GM19351 (cell line): ENCODE measurements at regions not wholly inside any gene's neighbourhood (a gene's known extent, or its start where the extent isn't known, plus 50 kb on each side); places are given as distances from the start of the nearest gene placed in this dataset.

ENCODE experiments used
- ATAC-seq: cut with Tn5 transposase; IDR thresholded peaks from one replicate; pipeline ENCODE4 v1.9.1; 2021; ENCODE audit warnings: mild to moderate bottlenecking, moderate library complexity; ENCODE audit not compliant: unreplicated experiment

- no peak for ATAC-seq
Observed at GRCh38 chr17:13973960-13974651, 95.2 kb upstream of the COX10 start.

- no peak for ATAC-seq
Observed at GRCh38 chr17:13977837-13978236, 91.5 kb upstream of the COX10 start.

DNA sequence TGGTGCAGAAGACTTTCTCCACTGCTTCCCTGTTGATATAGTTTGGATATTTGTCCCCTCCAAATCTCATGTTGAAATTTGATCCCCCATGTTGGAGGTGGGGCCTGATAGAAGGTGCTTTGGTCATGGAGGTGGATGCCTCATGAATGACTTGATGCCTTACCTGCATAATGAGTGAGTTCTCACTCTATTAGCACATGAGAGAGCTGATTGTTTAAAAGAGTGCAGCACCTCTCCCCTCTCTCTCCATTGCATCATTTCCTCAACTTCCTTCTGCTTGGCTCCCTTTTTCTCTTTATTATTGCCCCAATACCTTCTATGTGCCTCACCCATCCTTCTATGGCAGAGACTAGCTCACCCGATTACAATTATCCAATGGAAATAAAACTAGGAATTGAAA lies 90.8 kb upstream of the COX10 start:
- no peak for ATAC-seq

GRCh38 chr17:13981881-13982280 lies 87.4 kb upstream of the COX10 start:
- no peak for ATAC-seq

GRCh38 chr17:13984956-13985355 lies 84.3 kb upstream of the COX10 start:
- no peak for ATAC-seq

GRCh38 chr17:13986855-13987254 lies 82.4 kb upstream of the COX10 start:
- ATAC-seq, result no peak

DNA sequence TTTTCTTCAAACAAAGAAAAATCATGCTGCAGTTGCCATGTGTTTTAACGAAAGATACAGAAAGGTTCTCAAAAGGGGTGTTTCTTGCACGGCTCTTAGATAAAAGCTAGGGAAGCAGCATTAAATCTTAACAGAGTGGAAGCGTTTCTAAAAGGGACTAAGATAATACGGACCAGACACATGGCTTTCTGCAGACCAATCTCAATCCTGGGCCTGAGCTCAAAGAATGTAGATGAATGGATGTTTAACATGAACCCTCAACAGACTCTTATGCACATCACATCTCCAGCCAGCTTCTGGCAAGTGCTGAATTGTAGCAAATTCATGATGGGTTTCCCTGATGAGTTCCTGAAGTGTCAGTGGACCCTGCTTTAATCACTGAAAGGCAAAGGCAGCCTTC lies 80.2 kb upstream of the COX10 start:
- ATAC-seq, result no peak

DNA sequence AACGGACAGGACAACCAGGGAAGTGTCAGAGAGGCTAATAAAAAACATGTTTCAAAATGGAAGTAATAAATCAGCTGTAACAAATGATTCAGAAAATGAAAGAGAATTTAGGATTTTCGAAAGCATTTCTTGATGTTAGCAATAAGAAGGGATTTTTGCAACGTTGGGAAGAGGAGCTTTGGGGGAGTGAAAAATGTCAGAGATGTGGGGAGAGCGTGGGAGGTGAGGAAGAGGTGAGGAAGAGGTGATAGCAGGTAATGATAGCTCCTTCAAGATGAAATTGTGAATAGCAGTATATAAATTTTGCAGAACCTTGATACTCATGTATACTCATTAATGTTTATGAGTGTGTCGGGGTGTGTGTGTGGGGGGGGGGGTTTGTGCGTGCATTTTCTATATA lies 76.2 kb upstream of the COX10 start:
- ATAC-seq, result no peak

DNA sequence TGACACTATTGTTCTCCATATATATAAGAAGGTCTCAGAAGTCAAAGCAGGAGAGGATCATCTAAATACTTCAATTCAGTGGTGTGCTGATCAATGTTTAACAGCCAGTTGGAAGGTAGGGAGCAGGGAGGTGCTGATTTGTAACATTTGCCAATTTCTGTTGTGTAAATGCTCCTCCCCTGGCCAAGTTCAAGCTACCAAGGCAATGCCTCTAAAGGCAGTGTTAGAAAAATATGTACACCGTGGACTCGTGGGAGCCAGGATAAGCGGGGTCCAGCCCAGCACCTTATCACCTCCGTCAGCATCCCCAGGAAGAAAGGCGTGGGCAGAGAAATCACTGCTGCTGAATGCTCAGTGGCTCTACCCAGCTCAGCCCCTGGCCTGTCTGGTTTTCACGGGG lies 75.3 kb upstream of the COX10 start:
- ATAC-seq, result no peak

GRCh38 chr17:13995856-13996271 lies 73.4 kb upstream of the COX10 start:
- no peak for ATAC-seq

DNA sequence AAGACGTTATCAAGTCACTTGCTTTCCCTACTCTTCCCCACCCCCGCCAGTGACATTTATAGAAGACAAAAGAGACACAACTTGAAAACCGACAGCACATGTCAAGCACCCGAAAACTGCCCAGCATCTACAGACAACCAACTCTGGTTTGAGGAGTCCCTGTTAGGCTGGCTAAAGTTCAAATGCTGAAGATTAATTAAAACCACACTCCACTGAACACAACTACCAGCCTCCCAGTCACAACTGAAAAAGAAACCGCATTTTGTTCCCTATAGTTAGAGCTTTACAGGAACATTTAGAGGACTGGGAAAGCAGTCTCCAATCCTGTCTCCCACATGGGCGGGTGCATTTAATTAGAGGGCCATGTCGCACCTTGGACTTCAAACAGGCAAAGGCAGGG lies 73.0 kb upstream of the COX10 start:
- no peak for ATAC-seq

- ATAC-seq, result no peak
Observed at GRCh38 chr17:13996748-13997147, 72.6 kb upstream of the COX10 start.

DNA sequence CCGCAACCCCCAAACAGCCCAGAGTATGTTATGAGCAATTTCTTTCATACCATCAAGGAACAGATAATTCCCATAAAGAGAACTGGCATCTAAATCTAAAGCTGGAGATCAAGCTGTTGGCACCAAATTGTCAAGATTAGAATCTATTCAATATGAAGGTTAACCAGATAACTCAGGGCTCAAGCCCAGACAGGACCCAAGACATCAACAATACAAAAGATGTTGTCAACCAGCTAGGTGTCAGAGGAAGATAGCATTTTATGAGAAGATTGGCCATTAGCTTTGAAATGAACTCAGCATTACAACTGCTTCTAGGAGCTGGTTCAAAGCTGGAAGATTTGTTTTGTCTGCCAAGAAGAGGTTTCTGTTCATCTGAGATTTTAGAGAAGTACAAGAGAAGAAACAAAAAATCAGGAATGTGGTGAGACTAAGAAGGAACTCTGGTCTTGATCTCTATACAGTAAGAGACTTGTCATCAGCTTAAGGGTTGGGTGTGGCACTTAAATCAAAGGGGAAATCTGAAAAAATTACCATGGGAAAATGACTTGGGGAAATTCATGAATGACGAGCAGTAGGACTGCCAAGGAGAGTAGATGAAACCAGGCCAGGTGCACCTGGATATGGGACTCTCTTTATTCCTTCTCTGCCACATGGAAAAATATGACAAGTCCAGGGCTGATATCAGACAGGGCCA lies 64.2 kb upstream of the COX10 start:
- ATAC-seq, result no peak

DNA sequence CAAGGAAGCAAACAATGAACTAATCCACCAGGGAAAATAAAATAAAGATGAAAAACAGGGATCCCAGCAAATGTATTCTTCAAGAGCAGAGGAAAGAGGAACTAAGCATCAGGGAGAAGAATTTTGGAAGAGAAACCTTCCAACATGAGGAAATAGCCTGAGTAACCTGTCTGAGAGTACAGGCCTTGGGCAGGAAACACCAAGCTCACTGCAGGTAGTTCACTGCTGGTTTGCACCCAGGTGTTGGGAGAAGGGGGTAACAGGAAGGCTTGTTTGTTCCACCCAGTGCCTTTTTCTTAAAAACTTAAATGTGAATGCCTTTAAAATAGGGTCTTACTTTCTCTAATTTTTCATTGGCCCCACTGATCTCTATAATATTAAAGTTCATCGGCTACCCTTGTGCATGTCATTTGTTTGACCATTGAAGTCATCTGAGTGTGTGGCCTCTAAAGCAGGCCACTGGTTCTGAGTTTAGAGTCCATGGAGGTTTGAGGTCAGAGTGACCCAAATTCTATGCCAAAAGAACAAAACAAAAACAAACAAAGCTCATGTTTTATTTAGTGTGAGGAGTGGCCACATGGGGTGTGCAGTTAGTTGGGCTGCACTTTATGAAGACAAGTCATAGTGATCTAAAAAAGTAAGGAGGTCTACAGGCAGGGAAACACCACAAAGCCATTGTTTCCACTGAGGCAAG lies 62.9 kb upstream of the COX10 start:
- ATAC-seq, result no peak

DNA sequence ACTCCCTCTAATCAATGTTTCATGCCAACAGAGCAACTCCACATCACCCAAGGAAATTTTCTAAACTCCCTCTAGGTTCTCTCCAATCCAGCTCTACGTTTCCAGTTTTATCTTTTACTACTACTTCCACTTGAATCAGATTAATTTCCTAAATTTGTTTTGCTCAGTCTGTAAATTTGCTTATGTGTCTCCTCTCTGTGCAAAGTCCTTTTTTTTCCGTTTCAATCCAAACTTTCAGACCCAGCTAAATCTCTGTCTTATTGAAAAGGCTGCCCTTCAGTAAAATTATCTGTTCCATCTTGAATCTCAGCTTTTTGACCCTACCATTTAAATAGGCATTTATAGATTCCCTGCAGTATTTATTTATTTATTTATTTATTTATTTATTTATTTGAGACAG lies 61.4 kb upstream of the COX10 start:
- ATAC-seq, result no peak

DNA sequence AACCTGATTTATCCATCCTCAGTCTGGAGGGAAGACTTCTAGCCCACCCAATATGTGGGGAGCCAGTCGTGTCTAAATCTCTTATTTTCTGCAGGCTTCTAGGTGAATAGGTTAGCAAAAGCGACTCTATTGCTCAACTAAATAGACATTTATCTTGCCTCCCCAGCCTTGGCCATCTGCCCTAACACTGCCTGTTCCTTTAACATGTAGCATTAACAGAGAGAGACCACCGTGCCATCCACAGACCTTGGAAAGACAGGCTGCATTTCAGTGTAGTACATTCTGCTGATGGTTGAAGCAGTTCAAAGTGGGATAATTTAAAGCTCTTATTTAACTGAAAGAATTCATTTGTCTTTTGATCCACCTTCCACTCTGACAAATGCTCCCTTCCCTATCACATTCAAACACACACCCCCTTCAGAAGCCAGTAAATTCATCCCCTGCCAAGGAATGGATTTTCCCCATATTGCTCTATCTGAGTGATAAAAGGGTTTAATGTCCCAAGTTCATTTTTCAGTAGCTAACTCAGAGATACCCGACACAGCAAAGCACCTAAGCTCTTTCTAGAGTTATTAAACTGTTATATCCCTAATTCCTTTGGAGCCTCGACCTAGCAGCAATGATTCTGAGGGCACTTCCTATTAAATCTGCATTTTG lies 58.1 kb upstream of the COX10 start:
- no peak for ATAC-seq

DNA sequence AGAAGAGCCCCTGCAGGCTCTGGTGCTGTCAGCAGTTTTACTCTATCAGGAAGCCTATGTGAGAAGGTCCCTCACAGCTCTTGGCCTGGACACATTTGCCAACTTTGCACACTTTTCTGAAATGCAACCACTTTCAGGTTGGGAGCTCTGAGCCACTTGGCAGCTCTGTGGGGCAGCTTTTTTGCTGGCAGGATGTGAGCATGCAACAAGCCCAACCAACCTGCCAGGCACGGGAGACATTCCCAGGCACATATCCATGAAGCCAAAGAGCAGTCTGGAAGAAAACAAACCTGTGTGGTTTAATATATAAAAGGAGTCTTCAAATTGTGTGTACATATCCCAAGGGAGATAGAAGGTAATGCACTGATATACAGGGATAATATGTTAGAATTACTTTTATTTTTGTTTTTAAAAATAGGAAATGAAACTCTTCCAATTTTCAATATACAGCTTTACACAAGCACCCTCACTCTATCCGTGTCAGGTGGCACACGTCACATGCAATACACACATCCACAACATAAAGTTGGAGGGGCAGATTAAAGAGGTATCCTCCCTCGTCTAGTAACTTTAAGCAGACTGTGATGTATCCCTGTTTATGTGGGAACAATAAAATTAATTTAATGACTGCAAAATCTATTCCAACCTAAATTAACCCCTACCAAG lies 57.4 kb upstream of the COX10 start:
- no peak for ATAC-seq

- no peak for ATAC-seq
Observed at GRCh38 chr17:14014657-14015056, 54.6 kb upstream of the COX10 start.

DNA sequence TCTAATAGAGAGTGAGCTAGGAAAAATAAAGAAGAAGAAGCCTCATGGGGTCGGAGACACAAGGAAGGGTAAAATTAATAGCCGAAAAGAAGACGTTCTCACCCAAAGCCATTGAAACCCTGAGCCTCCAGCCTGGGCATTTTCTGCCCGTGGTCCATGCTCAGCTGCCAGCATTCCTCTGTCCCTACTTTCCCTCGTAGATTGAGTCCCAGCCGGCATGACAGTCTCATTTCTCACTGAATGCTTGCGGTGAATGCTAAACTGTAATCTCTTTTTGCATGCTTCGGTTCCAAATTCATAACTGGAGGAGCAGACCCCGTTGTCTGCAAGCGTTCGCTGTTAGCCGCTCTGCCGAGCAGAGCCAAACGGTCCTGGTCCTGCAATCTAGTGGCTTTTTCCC lies 54.0 kb upstream of the COX10 start:
- ATAC-seq, result no peak

- ATAC-seq, result no peak
Observed at GRCh38 chr17:14016858-14017257, 52.4 kb upstream of the COX10 start.
